IPS-18a (cell line): ENCODE measurements at regions not wholly inside any gene's neighbourhood (a gene's known extent, or its start where the extent isn't known, plus 50 kb on each side); places are given as distances from the start of the nearest gene placed in this dataset.

Source experiments
- H3K27ac ChIP-seq: one replicate; pipeline ENCODE4 v1.5.1; 2013; ENCODE audit warnings: low read length
- H3K27me3 ChIP-seq: one replicate; pipeline ENCODE4 v1.6.1; 2013; ENCODE audit warnings: mild to moderate bottlenecking, low read length; ENCODE audit not compliant: control insufficient read depth, insufficient read depth
- H3K36me3 ChIP-seq: one replicate; pipeline ENCODE4 v1.6.1; 2013; ENCODE audit warnings: low read depth, low read length; ENCODE audit not compliant: control insufficient read depth
- H3K4me1 ChIP-seq: one replicate; pipeline ENCODE4 v1.6.1; 2013; ENCODE audit warnings: low read depth, low read length; ENCODE audit not compliant: control insufficient read depth
- H3K4me3 ChIP-seq: one replicate; pipeline ENCODE4 v1.5.1; 2013; ENCODE audit warnings: low read length
- H3K9ac ChIP-seq: one replicate; pipeline ENCODE4 v1.6.1; 2013; ENCODE audit warnings: mild to moderate bottlenecking, low read length, moderate library complexity
- H3K9me3 ChIP-seq: one replicate; pipeline ENCODE4 v1.6.1; 2013; ENCODE audit warnings: low read depth, low read length; ENCODE audit not compliant: control insufficient read depth

GRCh38 chr1:14535619-14536355 is 62.7 kb upstream of the KAZN start:
- no peaks in the 10 kb centered on the region for H3K27me3 ChIP-seq

DNA sequence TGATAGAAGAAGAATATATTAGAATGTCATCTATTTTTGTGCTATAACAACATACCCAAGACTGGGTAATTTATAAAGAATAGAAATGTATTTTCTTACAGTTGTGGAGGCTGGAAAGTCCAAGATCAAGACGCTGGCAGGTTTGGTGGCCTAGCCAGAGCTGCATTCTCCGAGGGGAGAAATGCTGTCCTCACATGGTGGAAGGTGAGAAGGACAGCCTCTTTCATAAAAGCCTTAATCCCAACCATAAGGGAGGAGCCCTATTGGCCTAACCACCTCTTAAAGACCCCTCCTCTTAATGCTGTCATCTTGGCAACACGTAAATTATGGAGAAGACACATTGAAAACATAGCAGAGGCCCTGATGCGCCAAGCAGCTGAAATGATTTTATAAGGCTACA is 60.1 kb upstream of the KAZN start:
- H3K9me3 ChIP-seq, result no peaks in the 10 kb centered on the region
- H3K4me1 ChIP-seq, result peaks cover 6% of the 10 kb centered on the region
- no peak overlapping the region for H3K27ac ChIP-seq
- H3K27me3 ChIP-seq, result no peaks in the 10 kb centered on the region
- H3K36me3 ChIP-seq, result no peaks in the 10 kb centered on the region
- H3K4me3 ChIP-seq, result no peak overlapping the region
- no peak overlapping the region for H3K9ac ChIP-seq

More at GRCh38 chr1:14535619-14536355, 62.7 kb upstream of the KAZN start:
- H3K4me3 ChIP-seq, result no peak overlapping the region
- no peak overlapping the region for H3K27ac ChIP-seq
- H3K36me3 ChIP-seq, result no peaks in the 10 kb centered on the region
- no peak overlapping the region for H3K9ac ChIP-seq
- no peaks in the 10 kb centered on the region for H3K9me3 ChIP-seq
- peaks cover 6% of the 10 kb centered on the region for H3K4me1 ChIP-seq

DNA sequence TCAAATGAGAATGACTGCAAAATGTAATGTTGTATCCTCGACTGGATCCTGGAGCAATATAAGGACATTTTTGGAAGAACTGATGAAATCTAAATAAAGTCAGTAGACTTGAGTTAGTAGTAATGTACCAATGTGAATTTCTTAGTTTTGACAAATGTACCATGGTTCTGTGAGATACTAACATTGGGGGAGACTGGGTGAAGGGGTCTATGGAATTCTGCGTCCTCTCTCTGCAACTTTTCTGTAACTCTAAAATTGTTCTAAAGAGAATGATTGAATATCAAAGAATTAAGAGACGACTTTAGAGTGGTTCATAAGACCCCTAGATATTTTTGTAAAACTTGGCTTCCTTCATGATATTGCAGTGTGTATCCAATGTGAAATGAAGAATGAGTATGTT is 59.2 kb upstream of the KAZN start:
- Histone ChIP-seq H3K27ac (no peak overlapping the region), H3K9me3 (no peaks in the 10 kb centered on the region), H3K27me3 (no peaks in the 10 kb centered on the region), H3K4me3 (no peak overlapping the region), H3K36me3 (no peaks in the 10 kb centered on the region), H3K9ac (no peak overlapping the region), H3K4me1 (peaks cover 6% of the 10 kb centered on the region)

DNA sequence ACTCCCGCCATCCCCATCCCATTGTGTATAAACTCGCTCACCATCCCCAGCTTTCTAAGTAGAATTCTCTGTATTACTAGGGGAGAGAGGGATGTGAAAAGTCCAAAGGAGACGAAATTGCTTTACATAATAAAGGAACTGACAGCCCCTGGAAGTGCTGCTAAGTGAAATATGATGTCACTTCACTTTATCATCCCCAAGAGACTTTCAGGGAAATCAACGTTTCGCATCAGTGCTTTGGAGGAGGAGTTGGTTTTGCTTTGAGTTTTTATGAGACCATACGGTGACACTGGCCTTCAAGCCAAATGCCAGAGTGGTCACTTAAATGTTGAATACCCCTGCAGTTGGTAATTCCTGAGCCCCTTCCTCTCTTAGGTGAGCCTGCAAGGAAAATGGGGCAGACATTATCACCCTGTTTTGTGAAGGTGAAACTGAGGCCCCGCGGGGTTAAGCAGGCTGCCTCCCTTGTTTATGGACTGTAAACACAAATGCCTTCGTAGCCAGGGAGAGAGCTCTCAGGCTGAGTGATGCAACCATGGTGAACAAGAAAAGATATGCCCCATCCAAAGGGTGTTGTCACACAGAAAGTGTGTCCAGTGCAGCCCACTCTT is 58.4 kb upstream of the KAZN start:
- Histone ChIP-seq H3K27me3 (no peaks in the 10 kb centered on the region), H3K9ac (no peak overlapping the region), H3K4me3 (no peak overlapping the region)

DNA sequence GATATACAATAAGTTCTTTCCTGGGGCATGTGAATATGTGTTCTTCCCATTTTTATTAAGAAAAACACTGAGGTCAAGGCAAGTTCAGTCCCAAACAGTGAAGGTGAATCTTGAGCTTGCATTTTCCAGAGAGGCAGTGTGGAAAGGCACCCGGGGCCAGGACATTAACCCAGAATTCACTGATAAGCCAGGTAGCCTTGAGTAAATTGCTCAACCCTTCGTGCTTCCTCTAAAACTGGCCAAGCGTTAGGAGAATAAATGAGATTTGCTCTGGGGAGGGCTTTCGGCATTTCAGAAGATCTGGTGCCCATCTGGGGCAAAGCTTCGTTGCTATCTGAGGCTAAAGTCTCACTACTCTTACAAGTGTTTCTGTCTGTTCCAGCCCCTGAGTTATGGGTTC is 57.1 kb upstream of the KAZN start:
- H3K9ac ChIP-seq, result no peak overlapping the region
- H3K36me3 ChIP-seq, result no peaks in the 10 kb centered on the region
- no peaks in the 10 kb centered on the region for H3K9me3 ChIP-seq
- H3K27ac ChIP-seq, result no peak overlapping the region
- peaks cover 6% of the 10 kb centered on the region for H3K4me1 ChIP-seq
- H3K4me3 ChIP-seq, result no peak overlapping the region
- no peaks in the 10 kb centered on the region for H3K27me3 ChIP-seq

More for the DNA sequence above, 58.4 kb upstream of the KAZN start:
- H3K27ac ChIP-seq, result no peak overlapping the region
- H3K9me3 ChIP-seq, result no peaks in the 10 kb centered on the region
- H3K36me3 ChIP-seq, result no peaks in the 10 kb centered on the region
- peaks cover 6% of the 10 kb centered on the region for H3K4me1 ChIP-seq

GRCh38 chr1:14543191-14543840 is 55.2 kb upstream of the KAZN start:
- H3K9ac ChIP-seq, result no peak overlapping the region
- no peak overlapping the region for H3K27ac ChIP-seq
- no peaks in the 10 kb centered on the region for H3K36me3 ChIP-seq
- no peaks in the 10 kb centered on the region for H3K9me3 ChIP-seq
- H3K4me3 ChIP-seq, result no peak overlapping the region
- H3K27me3 ChIP-seq, result no peaks in the 10 kb centered on the region
- H3K4me1 ChIP-seq, result peaks cover 6% of the 10 kb centered on the region

DNA sequence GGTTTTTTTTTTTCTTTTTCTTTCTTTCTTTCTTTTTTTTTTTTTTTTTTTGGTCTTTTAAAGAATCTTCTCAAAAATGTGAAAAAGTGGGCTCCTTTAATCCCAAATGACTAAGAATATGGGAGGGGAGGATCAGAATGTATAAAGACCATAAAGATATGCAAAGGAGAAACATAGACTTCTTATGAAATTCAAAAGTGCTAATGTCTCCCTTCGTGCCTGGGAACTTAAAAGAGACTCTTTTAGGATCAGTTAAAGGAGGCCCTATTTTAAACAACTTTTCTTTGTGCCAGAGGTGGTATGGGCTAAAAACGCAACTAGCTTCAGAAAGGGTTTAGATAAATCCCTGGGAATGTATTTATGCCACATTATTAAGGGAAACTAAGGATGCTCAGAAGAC is 54.2 kb upstream of the KAZN start:
- Histone ChIP-seq H3K4me3 (no peak overlapping the region), H3K27ac (no peak overlapping the region), H3K36me3 (no peaks in the 10 kb centered on the region), H3K4me1 (peaks cover 6% of the 10 kb centered on the region), H3K27me3 (no peaks in the 10 kb centered on the region), H3K9me3 (no peaks in the 10 kb centered on the region), H3K9ac (no peak overlapping the region)

DNA sequence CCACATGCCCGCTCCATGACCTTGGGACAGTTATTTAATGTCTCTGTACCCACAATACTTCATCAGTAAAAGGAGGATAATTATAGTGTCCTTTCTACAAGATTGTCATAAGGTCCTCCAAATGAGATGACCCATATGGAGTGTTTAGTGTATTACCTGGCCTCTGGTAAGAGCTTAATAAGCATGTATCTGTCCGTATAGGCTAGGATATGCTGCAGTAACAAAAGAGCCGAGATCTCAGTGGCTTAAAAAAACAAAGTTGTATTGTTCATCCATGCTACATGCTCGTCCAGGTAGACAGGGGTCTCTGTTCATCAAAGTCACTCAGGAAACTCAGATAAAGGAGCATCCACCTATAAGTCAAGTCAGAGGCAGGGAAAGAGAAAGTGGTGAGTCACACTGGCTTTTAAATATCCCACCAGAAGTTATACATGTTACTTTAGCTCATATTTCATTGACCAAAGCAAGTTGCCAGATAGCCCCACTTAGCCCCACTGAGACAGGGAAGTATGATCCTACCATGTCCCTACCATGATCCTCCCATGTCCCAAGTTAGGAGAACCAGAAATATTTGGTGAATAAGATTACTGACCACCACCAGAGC is 53.0 kb upstream of the KAZN start:
- Histone ChIP-seq H3K4me1 (peaks cover 11% of the 10 kb centered on the region), H3K9ac (no peak overlapping the region), H3K9me3 (no peaks in the 10 kb centered on the region), H3K27me3 (no peaks in the 10 kb centered on the region), H3K27ac (no peak overlapping the region), H3K4me3 (no peak overlapping the region), H3K36me3 (no peaks in the 10 kb centered on the region)

DNA sequence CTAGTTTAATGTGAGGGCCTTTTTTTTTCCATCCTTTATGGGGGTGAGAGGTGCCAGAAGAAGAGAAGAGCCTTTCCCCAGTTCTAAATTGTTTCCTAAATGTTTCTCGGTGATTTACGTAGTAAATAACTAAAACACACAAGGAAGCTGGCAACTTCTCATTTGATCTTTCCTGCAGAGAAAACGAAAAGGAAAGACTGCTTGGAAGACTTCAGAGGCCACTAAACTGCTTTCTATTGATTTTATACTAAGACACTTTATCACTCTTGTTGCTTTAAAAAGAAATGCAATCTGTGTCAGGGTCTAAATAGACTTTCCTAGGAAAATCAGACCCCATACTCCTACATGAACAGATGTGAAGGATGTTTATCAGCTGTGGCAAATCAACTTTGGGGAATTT is 52.1 kb upstream of the KAZN start:
- Histone ChIP-seq H3K4me1 (peaks cover 8% of the 10 kb centered on the region), H3K4me3 (no peak overlapping the region)

More for the DNA sequence above, 52.1 kb upstream of the KAZN start:
- Histone ChIP-seq H3K27me3 (no peaks in the 10 kb centered on the region), H3K9ac (no peak overlapping the region), H3K36me3 (no peaks in the 10 kb centered on the region), H3K9me3 (no peaks in the 10 kb centered on the region), H3K27ac (no peak overlapping the region)
